ENCODE measurements at regions not wholly inside any gene's neighbourhood (a gene's known extent, or its start where the extent isn't known, plus 50 kb on each side); places are given as distances from the start of the nearest gene placed in this dataset.
A peak's percentile ranks its signal among the peaks of the same experiment; 100 is the strongest.

DNA sequence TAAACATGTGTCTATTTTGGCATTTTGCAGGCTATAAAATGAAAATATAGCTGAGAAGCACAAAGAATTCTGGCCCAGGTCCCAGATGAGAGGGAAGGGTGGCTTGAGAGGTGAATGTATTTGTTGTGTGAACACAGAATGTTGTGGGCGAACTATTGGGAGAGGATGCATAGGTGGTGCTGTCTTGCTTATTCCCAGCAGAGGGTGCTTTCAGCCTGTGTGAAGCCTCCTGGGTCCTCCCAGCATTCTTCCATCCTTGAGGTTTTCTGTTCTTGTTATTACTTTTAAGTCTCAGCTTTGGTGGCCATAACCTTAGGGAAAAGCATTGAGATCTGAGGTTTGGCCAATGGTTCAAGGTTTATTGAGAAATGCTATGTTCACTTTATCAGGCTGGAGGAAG lies 108.7 kb upstream of the SNX19 start:
- no peaks in the 10 kb centered on the region for H3K4me1 Mint-ChIP-seq

More for the DNA sequence above, 108.7 kb upstream of the SNX19 start:
- H3K36me3 Mint-ChIP-seq (ENCODE audit: insufficient read depth in 1 of 3, low read depth in 3 of 3) = no peaks in the 10 kb centered on the region; a peak in 1 of 7 replicates
- no peak overlapping the region for H3K56ac ChIP-seq (ENCODE audit: insufficient read length, low read depth, low read length)
- H3K4ac ChIP-seq (ENCODE audit: low read depth, low read length) = no peak overlapping the region
- peaks cover under 1% of the 10 kb centered on the region; the same call in 1 of the 2 replicates for H3K27me3 Mint-ChIP-seq (ENCODE audit: low read depth)
- H3K79me1 ChIP-seq (ENCODE audit: insufficient read depth, low read depth, low read length, poor library complexity, severe bottlenecking) = no peaks in the 10 kb centered on the region
- H2AK5ac ChIP-seq (ENCODE audit: insufficient read length, low read length) = no peak overlapping the region
- no peaks in the 10 kb centered on the region for H3K23me2 ChIP-seq (ENCODE audit: insufficient read length, low read depth, low read length, poor library complexity, severe bottlenecking)
- peaks cover 0 to 3% of the 10 kb centered on the region in 2 experiments; a peak in 1 of 5 replicates for H3K9me3 Mint-ChIP-seq
- H3T11ph ChIP-seq (ENCODE audit: low read length) = no peak overlapping the region
- H4K91ac ChIP-seq (ENCODE audit: insufficient read length, low read depth, low read length) = no peak overlapping the region
- H4K8ac ChIP-seq (replicated peaks; ENCODE audit: insufficient read length, low read depth, low read length) = no peak overlapping the region
- no peak overlapping the region for H3K9ac ChIP-seq (ENCODE audit: extremely low read depth, insufficient read length, low read length)
- no peak overlapping the region for H3K14ac ChIP-seq (ENCODE audit: insufficient read depth, low read length)
- TF ChIP-seq, protein P1, sequence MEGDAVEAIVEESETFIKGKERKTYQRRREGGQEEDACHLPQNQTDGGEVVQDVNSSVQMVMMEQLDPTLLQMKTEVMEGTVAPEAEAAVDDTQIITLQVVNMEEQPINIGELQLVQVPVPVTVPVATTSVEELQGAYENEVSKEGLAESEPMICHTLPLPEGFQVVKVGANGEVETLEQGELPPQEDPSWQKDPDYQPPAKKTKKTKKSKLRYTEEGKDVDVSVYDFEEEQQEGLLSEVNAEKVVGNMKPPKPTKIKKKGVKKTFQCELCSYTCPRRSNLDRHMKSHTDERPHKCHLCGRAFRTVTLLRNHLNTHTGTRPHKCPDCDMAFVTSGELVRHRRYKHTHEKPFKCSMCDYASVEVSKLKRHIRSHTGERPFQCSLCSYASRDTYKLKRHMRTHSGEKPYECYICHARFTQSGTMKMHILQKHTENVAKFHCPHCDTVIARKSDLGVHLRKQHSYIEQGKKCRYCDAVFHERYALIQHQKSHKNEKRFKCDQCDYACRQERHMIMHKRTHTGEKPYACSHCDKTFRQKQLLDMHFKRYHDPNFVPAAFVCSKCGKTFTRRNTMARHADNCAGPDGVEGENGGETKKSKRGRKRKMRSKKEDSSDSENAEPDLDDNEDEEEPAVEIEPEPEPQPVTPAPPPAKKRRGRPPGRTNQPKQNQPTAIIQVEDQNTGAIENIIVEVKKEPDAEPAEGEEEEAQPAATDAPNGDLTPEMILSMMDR (conservative IDR thresholded peaks at IDR 0.05) = peak; percentile 78
- H3K27ac Mint-ChIP-seq = no peak overlapping the region
- no peaks in the 10 kb centered on the region for H3K9me3 ChIP-seq (ENCODE audit: control insufficient read depth, low read depth, low read length)
- H2BK20ac ChIP-seq (ENCODE audit: low read depth, low read length, poor library complexity, severe bottlenecking) = no peak overlapping the region
- no peak overlapping the region for H2BK120ac ChIP-seq (ENCODE audit: low read depth, low read length, poor library complexity, severe bottlenecking)
- no peak overlapping the region for H3K4me2 ChIP-seq (ENCODE audit: insufficient read depth, insufficient read length, low read length)
- no peak overlapping the region for H3K27ac ChIP-seq (ENCODE audit: insufficient read length, low read depth, low read length)
- peak; percentile 59 for DNase-seq
- no peak overlapping the region for H2BK5ac ChIP-seq (ENCODE audit: insufficient read length, low read length)
- no peak overlapping the region for H3K23ac ChIP-seq (ENCODE audit: insufficient read length, low read depth, low read length)
- no peaks in the 10 kb centered on the region for H4K20me1 ChIP-seq (ENCODE audit: control insufficient read depth, insufficient read depth, insufficient read length)
- WGBS (ENCODE audit: extremely low coverage, insufficient read length, low lambda C conversion rate) = no CpG with 5 or more reads among the region's 1 CpG
- H3K79me2 ChIP-seq (ENCODE audit: insufficient read depth, low read length) = no peaks in the 10 kb centered on the region
- H2AFZ ChIP-seq (ENCODE audit: low read length) = no peak overlapping the region
- no peak overlapping the region for H2BK15ac ChIP-seq (ENCODE audit: low read depth, low read length)
- H3K4me3 Mint-ChIP-seq = no peak overlapping the region
- H4K5ac ChIP-seq (ENCODE audit: insufficient read length, low read depth, low read length) = no peak overlapping the region
- no peak overlapping the region for H3K18ac ChIP-seq (ENCODE audit: insufficient read length, low read depth, low read length)
- H3K4me1 ChIP-seq (ENCODE audit: insufficient read depth, low read length) = no peaks in the 10 kb centered on the region
- H2BK12ac ChIP-seq (ENCODE audit: insufficient read length, low read depth, low read length) = no peak overlapping the region
- H3K27me3 ChIP-seq (ENCODE audit: insufficient read depth, low read length) = no peaks in the 10 kb centered on the region

Measured in H9 (cell line).